Mesenchymal stem cell (in vitro differentiated cells and primary cell): ENCODE measurements at regions not wholly inside any gene's neighbourhood (a gene's known extent, or its start where the extent isn't known, plus 50 kb on each side); places are given as distances from the start of the nearest gene placed in this dataset.

Source experiments
- DNase-seq: peaks from one replicate; pipeline ENCODE4 v3.0.0-alpha.2; 2013
- H2AFZ ChIP-seq: one replicate; pipeline ENCODE4 v1.6.1; 2013; ENCODE audit warnings: low read depth, mild to moderate bottlenecking, control low read depth, inconsistent platforms, low read length, moderate library complexity
- H2AK5ac ChIP-seq: 2 replicates; pipeline ENCODE4 v1.6.1; 2013; ENCODE audit warnings: low read length, moderate library complexity, mild to moderate bottlenecking, inconsistent platforms; ENCODE audit not compliant: severe bottlenecking
- H2BK120ac ChIP-seq: one replicate; pipeline ENCODE4 v1.6.1; 2013; ENCODE audit warnings: low read depth, mild to moderate bottlenecking, inconsistent platforms, low read length, moderate library complexity
- H2BK12ac ChIP-seq, 2 experiments: one replicate each; pipeline ENCODE4 v1.6.1; 2013; ENCODE audit warnings: inconsistent platforms in 2 of 2, low read length in 2 of 2, mild to moderate bottlenecking in 2 of 2, moderate library complexity in 2 of 2, control low read depth in 1 of 2
- H2BK15ac ChIP-seq: one replicate; pipeline ENCODE4 v1.6.1; 2013; ENCODE audit warnings: mild to moderate bottlenecking, low read depth, inconsistent platforms; ENCODE audit not compliant: poor library complexity, severe bottlenecking
- H2BK5ac ChIP-seq: 2 replicates; pipeline ENCODE4 v1.6.1; 2013; ENCODE audit warnings: low read depth, mild to moderate bottlenecking, low read length, control low read depth, inconsistent platforms; ENCODE audit not compliant: poor library complexity, severe bottlenecking
- H3K14ac ChIP-seq, 2 experiments: one replicate each; pipeline ENCODE4 v1.6.1; 2013; ENCODE audit warnings: inconsistent platforms in 2 of 2, low read length in 2 of 2, control low read depth in 1 of 2, mild to moderate bottlenecking in 1 of 2, moderate library complexity in 1 of 2
- H3K18ac ChIP-seq, 2 experiments: one replicate each; pipeline ENCODE4 v1.6.1; 2013; ENCODE audit warnings: inconsistent platforms in 2 of 2, low read length in 2 of 2, control low read depth in 1 of 2, low read depth in 1 of 2, mild to moderate bottlenecking in 1 of 2
- H3K23ac ChIP-seq, 2 experiments: one replicate each; pipeline ENCODE4 v1.6.1; 2013; ENCODE audit warnings: inconsistent platforms in 2 of 2, low read length in 2 of 2, mild to moderate bottlenecking in 2 of 2, moderate library complexity in 2 of 2, control low read depth in 1 of 2
- H3K27ac ChIP-seq: 2 replicates; pipeline ENCODE4 v1.5.1; 2013; ENCODE audit warnings: mild to moderate bottlenecking, moderate library complexity, low read length, control low read depth, inconsistent platforms; ENCODE audit not compliant: poor library complexity, severe bottlenecking
- H3K27me3 ChIP-seq, 2 experiments: 2 replicates each; pipeline versions ENCODE4 v1.6.1 to v1.7.0; 2013; ENCODE audit warnings: low read length in 2 of 2, mild to moderate bottlenecking in 2 of 2, moderate library complexity in 2 of 2, control low read depth in 1 of 2, inconsistent platforms in 1 of 2; ENCODE audit not compliant: control insufficient read depth in 1 of 2, insufficient read depth in 1 of 2
- H3K36me3 ChIP-seq, 2 experiments: 2 replicates each; pipeline versions ENCODE4 v1.6.1 to v1.7.0; 2013; ENCODE audit warnings: low read length in 2 of 2, control low read depth in 1 of 2, inconsistent platforms in 1 of 2, low read depth in 1 of 2, mild to moderate bottlenecking in 1 of 2; ENCODE audit not compliant: insufficient read depth in 2 of 2, control insufficient read depth in 1 of 2
- H3K4ac ChIP-seq, 2 experiments: one replicate each; pipeline ENCODE4 v1.6.1; 2013; ENCODE audit warnings: inconsistent platforms in 2 of 2, low read length in 2 of 2, mild to moderate bottlenecking in 2 of 2, moderate library complexity in 2 of 2, control low read depth in 1 of 2, low read depth in 1 of 2
- H3K4me1 ChIP-seq: 2 replicates; pipeline ENCODE4 v1.6.1; 2013; ENCODE audit warnings: low read depth, low read length, control low read depth; ENCODE audit not compliant: control insufficient read depth, insufficient read depth
- H3K4me2 ChIP-seq: 2 replicates; pipeline ENCODE4 v1.6.1; 2013; ENCODE audit warnings: low read length, mild to moderate bottlenecking, inconsistent platforms; ENCODE audit not compliant: poor library complexity, severe bottlenecking
- H3K4me3 ChIP-seq, 2 experiments: 2 replicates each; pipeline versions ENCODE4 v1.5.1 to v1.7.0; 2013; ENCODE audit warnings: low read length in 2 of 2, mild to moderate bottlenecking in 2 of 2, control low read depth in 1 of 2, low read depth in 1 of 2; ENCODE audit not compliant: insufficient read depth in 1 of 2
- H3K79me1 ChIP-seq: replicated peaks from 2 replicates; pipeline ENCODE4 v1.6.1; 2013; ENCODE audit warnings: mild to moderate bottlenecking, control low read depth, low read length, inconsistent platforms; ENCODE audit not compliant: poor library complexity, severe bottlenecking
- H3K9ac ChIP-seq: 2 replicates; pipeline ENCODE4 v1.7.0; 2013; ENCODE audit warnings: mild to moderate bottlenecking, low read length, moderate library complexity
- H3K9me3 ChIP-seq: 2 replicates; pipeline ENCODE4 v1.7.0; 2013; ENCODE audit warnings: mild to moderate bottlenecking, low read length; ENCODE audit not compliant: control insufficient read depth
- H4K8ac ChIP-seq: one replicate; pipeline ENCODE4 v1.6.1; 2013; ENCODE audit warnings: inconsistent platforms, mild to moderate bottlenecking, low read length, moderate library complexity
- H4K91ac ChIP-seq: one replicate; pipeline ENCODE4 v1.6.1; 2013; ENCODE audit warnings: mild to moderate bottlenecking, low read length, inconsistent platforms
- WGBS: methylation state at CpG from one replicate; pipeline ENCODE4 v1.1.7; 2013; ENCODE audit warnings: mixed read lengths; 5-methylcytosine and 5-hydroxymethylcytosine counted together

DNA sequence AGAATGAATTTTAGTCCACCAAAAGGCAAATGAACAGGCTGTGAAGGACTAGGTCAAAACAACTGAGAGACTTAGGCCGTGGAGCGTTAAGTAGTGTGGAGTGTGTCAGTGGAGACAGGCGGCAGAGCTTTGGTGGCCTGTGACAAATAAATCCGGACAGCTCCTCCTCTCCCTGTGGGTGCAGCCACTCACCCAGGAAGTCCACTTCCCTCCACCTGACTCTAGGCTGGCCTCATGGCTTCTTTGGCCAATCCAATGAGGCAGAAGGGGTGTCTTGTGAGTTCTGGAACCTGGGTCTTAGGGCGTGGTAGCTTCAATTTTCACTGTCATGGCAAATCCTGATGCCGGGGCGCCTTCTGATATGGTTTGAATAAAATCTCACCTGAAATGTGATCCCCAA, 180.9 kb upstream of the C14orf180 start:
- 75% methylated on average over 5 of the region's 7 CpGs for WGBS
- no peak for DNase-seq
- no peaks in the 10 kb centered on the region for H3K79me1 ChIP-seq

DNA sequence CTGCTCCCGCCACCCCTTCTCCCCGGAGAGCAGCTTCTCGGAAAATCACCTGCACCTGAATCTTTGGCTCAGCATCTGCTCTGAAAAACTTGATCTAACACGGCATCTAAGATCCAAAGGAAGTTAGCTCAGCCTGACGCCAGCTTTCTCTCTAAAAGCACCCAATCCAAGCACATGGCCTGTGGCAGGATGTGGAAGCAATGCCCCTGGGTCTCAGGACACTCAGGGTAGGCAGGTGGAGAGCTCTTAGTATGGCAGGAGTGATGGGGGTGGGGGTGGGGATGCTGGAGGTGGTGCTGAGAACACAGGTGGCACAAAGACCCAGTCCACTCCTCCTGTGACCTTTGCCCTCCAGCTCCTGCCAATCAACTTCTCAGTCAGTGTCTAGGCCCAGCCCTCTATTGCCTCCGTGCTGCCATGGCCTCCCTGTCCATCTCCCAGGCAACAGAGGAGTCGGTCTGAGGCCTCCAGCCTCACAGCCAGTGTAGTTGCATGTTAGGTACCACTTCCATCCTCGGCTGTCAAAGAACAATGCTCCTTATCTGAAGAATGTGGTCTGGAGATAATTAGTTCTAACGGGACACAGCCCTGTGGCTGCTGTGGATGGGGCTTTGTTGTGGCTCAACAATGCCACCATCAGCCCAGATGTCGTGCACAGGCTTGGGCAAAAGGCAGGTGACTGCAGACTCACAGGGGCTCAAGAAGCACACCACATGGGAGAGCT, 180.0 kb upstream of the C14orf180 start:
- no peak overlapping the region for H3K27ac ChIP-seq
- H2AFZ ChIP-seq, result no peak overlapping the region
- no peak for DNase-seq
- peaks cover 0 to 2% of the 10 kb centered on the region in 2 experiments for H3K36me3 ChIP-seq
- no peak overlapping the region for H2BK120ac ChIP-seq
- no peak overlapping the region for H3K4ac ChIP-seq
- no peaks in the 10 kb centered on the region for H3K27me3 ChIP-seq
- WGBS, result 64% methylated on average over 10 of the region's 10 CpGs
- H3K4me3 ChIP-seq, result no peak overlapping the region
- H4K91ac ChIP-seq, result no peak overlapping the region
- no peak overlapping the region for H4K8ac ChIP-seq
- no peak overlapping the region for H3K14ac ChIP-seq
- no peak overlapping the region for H3K18ac ChIP-seq
- H2BK5ac ChIP-seq, result no peak overlapping the region
- H3K4me2 ChIP-seq, result no peak overlapping the region
- peaks cover 32% of the 10 kb centered on the region for H3K9me3 ChIP-seq
- H2BK12ac ChIP-seq, result no peak overlapping the region
- H3K23ac ChIP-seq, result no peak overlapping the region
- no peak overlapping the region for H2BK15ac ChIP-seq
- H2AK5ac ChIP-seq, result no peak overlapping the region
- no peaks in the 10 kb centered on the region for H3K79me1 ChIP-seq
- no peak overlapping the region for H3K9ac ChIP-seq
- H3K4me1 ChIP-seq, result no peaks in the 10 kb centered on the region

More for the DNA sequence above, 180.9 kb upstream of the C14orf180 start:
- Histone ChIP-seq H3K4me2 (no peak overlapping the region), H3K9me3 (peaks cover 32% of the 10 kb centered on the region), H2BK5ac (no peak overlapping the region), H3K27ac (no peak overlapping the region), H3K18ac (no peak overlapping the region), H2AFZ (no peak overlapping the region), H3K9ac (no peak overlapping the region), H3K27me3 (no peaks in the 10 kb centered on the region), H2BK15ac (no peak overlapping the region), H2AK5ac (no peak overlapping the region), H3K14ac (no peak overlapping the region), H2BK12ac (no peak overlapping the region), H3K4ac (no peak overlapping the region), H3K36me3 (peaks cover 0 to 2% of the 10 kb centered on the region in 2 experiments), H3K4me1 (no peaks in the 10 kb centered on the region), H2BK120ac (no peak overlapping the region), H4K91ac (no peak overlapping the region), H4K8ac (no peak overlapping the region), H3K23ac (no peak overlapping the region), H3K4me3 (no peak overlapping the region)

DNA sequence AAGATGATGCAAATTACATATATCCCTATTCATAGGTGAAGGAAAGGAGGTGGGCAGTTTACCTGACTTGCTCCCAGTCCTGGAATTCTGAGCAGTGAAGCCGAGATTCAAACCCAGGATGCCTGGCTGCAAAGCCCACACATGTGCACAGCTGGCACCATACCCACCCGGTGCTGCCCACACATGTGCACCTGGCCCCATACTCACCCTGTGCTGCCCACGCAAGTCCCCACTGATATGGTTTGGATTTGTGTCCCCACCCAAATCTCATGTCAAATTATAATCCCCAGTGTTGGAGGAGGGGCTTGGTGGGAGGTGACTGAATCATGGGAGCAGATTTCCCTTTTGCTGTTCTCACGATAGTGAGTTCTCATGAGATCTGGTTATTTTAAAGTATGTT, 179.2 kb upstream of the C14orf180 start:
- Histone ChIP-seq H3K4me2 (no peak overlapping the region), H2BK12ac (no peak overlapping the region), H2AFZ (no peak overlapping the region), H3K27ac (no peak overlapping the region), H3K9me3 (peaks cover 29% of the 10 kb centered on the region), H3K4me3 (no peak overlapping the region), H2BK15ac (no peak overlapping the region), H4K91ac (no peak overlapping the region), H3K27me3 (no peaks in the 10 kb centered on the region), H3K79me1 (no peaks in the 10 kb centered on the region), H3K4me1 (no peaks in the 10 kb centered on the region), H4K8ac (no peak overlapping the region), H3K23ac (no peak overlapping the region), H3K9ac (no peak overlapping the region), H2AK5ac (no peak overlapping the region), H3K4ac (no peak overlapping the region), H2BK5ac (no peak overlapping the region), H3K36me3 (peaks cover 0 to 2% of the 10 kb centered on the region in 2 experiments), H3K18ac (no peak overlapping the region), H2BK120ac (no peak overlapping the region), H3K14ac (no peak overlapping the region)
- 83% methylated on average over 3 of the region's 4 CpGs for WGBS
- DNase-seq, result no peak

DNA sequence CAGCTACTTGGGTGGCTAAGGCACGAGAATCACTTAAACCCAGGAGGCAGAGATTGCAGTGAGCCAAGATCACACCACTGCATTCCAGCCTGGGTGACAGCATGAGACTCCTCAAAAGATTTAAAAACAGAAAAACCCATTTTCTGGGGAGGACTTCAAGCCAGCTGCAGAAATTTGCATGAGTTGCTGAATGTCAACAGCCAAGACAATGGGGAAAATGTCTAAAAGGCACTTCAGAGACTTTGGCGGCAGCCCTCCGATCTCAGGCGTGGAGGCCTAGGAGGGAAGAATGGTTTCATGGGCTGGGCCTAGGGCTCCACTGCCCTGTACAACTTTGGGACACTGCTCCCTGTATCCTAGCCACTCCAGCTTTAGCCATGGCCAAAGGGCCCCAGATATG, 177.8 kb upstream of the C14orf180 start:
- Histone ChIP-seq H3K9me3 (peaks cover 22% of the 10 kb centered on the region), H2BK15ac (no peak overlapping the region), H3K4me1 (no peaks in the 10 kb centered on the region), H2AK5ac (no peak overlapping the region), H4K8ac (no peak overlapping the region), H2BK120ac (no peak overlapping the region), H3K14ac (no peak overlapping the region), H3K4me3 (no peak overlapping the region), H3K36me3 (peaks cover 0 to 2% of the 10 kb centered on the region in 2 experiments), H3K18ac (no peak overlapping the region), H3K79me1 (no peaks in the 10 kb centered on the region), H3K27me3 (no peaks in the 10 kb centered on the region), H3K23ac (no peak overlapping the region), H3K4me2 (no peak overlapping the region), H3K9ac (no peak overlapping the region), H4K91ac (no peak overlapping the region), H2AFZ (no peak overlapping the region), H2BK12ac (no peak overlapping the region), H3K4ac (no peak overlapping the region), H3K27ac (no peak overlapping the region), H2BK5ac (no peak overlapping the region)
- DNase-seq, result no peak
- 77% methylated on average over 4 of the region's 4 CpGs for WGBS
